ENCODE measurements at regions not wholly inside any gene's neighbourhood (a gene's known extent, or its start where the extent isn't known, plus 50 kb on each side); places are given as distances from the start of the nearest gene placed in this dataset.

DNA sequence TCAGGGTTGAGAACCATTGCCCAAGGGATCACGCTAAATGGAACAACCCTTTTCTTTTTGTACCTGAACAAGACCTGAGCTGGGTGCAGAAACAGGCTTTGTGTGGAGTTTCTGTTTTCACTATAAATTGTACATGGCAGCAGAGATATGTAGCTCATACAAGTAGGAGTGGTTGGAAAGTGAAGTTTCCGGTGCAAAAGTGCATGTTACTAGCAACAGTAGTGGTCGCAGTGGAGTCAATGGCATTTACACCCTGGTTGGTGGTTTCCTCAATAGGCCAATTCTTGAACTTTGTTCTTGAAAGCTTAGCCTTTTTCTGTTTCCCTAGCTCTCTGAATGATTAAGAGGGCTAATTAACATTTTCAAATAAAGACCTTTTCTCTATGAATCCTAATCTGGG is 170.7 kb downstream of the NEBL start:
- no peak for DNase-seq

DNA sequence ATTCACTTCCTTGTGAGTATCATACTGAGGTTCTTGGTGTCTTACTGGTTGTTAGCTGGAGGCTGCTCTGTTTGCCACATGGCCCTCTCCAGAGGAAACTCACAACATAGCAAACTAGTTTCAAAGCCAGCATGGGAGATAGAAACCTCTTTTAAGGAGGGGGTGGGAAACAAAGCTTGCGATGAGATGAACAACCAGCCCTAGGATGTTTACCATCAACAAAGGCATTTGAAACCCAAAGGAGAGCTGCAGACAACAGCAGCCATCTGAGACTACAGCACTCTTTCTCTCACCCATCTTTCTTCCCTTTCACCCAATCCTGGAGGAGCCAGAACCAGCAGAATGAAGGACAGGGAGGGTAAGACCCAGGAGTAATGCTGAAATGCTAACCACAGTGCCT is 182.1 kb downstream of the NEBL start:
- no peak for DNase-seq

DNA sequence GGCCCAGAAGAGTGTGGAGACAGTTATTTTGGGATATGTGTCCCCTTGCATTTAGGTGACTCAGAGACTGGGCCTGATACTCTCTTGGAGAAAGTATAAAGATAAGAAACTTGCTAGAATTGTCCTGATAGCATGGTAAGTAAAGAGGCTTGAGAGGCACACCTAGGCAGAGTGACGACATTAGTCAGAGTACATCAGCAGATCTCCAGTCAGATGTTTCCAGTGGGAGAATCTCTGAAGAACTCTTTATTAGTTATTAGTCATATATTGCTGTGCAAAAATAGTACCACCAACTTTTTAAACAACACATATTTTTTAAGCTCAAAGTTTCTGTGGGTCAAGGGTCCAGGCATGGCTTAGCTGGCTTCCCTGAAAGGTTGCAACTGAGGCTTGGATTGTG is 182.6 kb downstream of the NEBL start:
- no peak for DNase-seq

DNA sequence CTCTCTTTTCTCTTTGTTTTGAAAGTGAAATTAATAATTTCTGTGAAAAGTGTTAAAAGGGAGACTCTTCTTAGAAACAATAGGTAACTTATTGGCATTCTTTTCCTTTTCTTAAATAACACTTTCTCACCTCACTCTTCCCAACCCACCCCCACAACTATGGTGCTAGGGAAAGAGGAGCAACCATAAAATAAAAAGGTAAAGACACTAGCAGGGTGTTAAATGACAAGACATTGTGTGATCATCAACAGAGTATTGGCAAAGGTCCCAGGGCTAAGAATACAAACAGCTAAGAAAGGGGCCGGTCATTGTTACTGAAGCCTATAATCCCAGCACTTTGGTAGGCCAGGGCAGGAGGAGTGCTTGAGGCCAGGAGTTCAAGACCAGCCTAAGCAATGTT is 183.7 kb downstream of the NEBL start:
- no peak for DNase-seq

DNA sequence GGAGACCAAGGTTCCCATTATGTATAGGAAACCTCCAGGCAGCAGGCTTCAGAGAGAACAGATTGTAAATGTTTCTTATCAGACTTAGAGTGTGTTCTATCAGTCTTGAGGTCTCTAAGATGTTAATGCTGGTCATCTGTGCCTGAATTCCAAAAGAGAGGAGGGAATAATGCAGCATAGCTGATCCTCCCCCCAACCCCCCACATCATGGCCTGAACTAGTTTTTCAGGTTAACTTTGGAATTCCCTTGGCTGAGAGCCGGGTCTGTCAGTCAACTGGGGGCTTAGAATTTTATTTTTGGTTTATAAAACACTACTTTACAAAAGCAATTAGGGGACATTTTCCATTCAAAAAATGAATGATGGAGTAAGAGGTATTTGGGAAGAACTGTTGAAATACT is 184.3 kb downstream of the NEBL start:
- DNase-seq: no peak

DNA sequence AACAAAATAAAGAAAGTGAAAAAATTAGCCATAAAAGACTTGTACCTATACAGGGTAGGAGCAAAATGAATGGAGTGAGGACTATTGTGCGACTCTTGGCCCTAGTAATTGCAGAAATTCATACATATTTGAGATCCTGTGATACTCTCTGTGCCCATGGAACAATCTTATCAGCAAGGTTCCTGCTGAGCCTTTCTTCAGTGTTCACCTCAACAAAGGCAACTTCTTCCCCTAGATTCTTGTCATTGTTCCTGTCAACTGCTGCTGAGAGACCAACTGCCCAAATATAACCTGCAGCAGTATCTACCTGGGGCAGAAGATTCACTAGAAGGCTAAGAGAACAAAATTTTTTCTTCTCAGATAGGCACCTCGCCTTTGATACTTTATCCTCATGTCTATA is 187.4 kb downstream of the NEBL start:
- DNase-seq: no peak

DNA sequence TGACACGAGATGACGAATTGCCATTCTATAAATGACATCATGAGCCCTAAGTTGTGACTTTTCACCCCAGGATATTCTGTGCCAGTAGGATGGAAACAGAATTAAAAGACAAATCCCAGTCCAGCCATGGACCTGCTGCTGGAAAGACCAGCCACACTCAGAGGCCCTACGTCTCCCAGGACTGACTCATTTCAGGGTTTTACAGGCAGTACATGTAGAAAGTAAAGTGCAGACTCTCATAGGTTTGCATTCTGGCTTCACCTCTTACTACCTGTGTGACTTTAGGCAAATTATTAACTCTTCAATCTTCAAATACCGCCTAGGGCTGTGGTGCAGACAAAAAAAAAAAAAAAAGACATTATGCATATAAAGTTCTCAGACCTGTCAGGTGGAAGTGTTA is 188.8 kb downstream of the NEBL start:
- no peak for DNase-seq

DNA sequence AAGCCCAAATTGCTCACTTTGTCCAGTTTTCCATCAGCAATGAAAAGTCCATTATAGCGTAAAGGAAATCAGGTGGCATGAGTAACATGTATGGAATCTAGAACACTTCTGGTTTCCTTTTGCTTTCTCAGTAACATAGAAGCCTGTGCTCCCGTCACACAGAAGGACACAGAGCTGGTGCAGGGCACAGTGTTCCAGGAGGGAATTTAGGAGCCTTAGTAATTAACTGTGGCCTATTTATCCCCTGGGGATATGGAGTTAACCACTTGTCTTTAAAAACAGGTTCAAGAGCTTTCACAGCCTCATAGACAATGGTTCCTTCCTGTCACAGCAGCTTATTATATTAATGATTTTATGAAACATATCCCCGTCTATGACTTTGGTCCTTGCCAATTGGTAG is 189.9 kb downstream of the NEBL start:
- DNase-seq: no peak

DNA sequence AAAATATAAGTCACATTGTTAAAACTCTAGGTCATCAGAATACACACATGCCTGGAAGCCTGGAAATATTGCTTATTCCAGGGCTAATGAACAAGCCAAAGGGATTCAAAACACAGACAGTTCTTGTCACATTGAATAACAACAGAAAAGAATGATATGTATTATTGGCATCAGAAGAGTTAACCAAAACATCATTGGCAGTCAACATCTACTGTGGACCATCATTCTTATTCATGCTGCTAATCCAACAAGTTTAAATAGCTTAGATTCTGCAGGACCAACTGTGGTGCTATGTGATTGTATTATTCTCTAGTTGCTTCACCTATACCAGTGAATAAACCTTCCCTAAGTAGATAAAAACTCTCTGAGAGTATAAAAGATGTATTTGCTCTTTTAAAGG is 198.3 kb downstream of the NEBL start:
- DNase-seq: no peak

DNA sequence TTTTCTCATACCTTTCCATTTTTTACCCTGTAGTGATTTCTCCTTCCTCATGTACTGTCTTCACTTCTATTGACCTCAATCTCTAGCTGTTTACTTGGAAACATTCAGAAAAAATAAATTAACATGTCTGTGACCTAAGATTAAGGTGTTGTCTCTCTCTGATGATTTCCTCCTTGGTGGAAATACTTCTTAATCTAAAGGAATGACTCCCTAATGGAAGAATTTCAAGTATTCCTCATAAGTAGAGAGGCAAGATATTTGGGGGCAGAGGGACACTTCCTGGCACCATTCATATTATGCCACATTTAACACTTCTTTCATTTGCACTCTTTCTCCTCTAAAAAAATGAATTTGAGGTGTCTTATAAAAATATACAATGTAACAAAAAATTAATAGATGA is 202.8 kb downstream of the NEBL start:
- DNase-seq: no peak

DNA sequence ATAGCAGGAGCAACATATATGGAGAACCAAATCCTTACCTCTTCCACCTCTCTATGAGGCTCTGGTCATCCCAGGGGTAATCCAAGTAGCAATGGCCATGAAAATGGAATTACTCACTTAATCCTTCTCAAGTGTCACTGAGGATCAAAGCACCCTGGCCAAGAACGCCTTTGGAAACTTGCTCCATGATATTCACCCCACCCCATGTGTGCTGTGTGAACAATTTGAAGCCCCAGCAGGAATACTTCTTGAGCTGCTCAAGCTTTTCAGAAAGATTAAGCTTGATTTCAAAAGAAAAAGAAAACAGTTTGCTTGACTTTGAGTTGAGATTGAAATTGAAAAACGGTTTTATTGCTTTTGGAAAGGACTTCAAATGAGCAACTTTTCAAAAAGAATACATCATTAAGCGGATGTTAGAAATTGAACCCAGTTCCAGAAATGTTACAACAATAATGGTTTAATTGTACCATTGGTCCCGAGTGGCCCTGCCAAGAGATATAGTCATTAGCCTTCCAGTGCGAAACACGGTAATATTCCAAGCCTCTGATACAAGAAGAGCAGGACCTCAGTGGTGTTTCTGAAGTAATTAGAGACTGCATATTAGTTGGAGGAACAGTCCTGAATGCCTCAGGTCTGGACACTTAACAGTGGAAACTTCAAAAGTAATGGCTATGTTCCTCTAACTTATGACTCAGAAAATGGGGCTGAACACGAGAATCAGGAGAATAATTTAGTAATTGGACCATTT is 208.1 kb downstream of the NEBL start:
- no peak for DNase-seq

DNA sequence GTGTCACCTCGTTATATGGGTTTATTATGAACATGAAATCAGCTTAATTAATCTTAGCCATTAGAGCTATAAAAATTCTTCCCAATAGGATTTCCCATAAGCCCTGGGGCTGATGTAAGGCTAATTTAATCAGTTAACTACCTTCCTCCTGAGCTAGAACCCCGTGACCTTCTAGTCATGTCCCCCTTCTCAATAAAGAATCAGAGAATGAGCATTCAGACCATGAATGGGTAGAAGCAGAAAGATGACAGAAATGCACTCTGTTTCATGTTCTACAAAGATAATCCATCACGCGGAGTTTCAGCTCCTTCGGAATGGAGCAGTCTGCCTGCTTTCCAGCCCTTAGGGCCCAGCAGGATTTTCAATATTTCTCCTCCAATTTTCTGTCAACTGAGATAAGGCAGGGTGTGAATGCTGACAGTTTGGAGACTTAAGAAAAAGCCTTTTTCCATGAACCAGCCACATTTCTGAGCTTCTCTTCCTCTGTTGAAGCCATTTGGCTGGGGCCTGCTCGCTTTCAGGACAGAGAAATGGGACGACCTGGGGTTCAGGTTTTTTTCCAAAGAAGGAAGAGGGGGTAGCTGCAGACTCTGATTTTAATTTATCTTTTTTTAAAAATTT is 211.0 kb downstream of the NEBL start:
- no peak for DNase-seq

DNA sequence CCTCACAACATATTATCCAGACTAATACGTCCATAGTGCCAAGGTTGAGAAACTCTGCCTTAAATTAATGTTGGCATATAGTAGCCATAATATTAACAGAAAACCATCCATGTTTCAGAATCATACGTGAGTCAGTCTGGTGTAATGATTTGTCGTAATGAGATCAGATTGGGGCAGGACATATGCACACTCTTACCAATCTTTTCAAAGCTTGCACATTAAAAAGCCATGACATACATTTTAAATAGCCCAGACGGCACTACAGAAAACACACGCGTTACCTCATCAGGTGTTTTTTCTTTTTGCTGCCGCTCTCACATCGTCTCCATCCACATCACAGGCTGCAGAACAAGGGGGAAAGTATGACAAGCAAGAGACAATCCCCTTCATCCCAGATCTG is 211.6 kb downstream of the NEBL start:
- no peak for DNase-seq

DNA sequence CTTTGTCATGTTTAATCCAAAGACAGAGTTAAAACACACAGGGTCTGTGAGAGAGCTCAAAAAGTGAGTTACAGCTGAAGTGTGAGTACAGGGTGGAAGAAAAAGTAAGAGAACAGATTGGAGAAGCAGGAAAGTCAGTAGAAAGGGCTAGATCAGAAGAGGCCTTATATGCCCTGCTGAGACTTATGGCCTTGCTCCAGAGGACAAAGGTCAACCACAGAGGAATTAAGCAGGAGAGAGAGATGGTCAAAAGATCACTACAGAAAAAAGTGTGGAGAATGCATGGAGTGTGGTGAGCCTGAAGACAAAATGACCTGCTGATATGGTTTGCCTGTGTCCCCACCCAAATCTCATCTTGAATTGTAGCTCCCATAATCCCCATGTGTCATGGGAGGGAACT is 213.8 kb downstream of the NEBL start:
- DNase-seq: no peak

DNA sequence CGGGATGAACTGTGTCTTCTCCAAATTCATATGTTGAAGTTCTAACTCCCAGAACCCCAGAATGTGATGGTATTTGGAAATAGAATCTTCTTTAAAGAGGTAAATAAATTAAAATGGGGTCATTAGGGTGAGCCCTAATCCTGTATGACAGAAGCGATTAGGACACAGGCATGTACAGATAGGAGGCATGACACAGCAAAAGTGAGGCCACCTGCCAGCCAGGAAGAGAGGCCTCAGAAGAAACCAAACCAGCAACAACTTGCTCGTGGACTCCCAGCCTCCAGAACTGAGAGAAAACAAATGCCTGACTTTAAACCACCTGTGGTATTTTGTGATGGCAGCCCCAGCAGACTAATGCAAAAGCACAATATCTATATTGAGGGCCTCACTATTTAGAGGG is 214.3 kb downstream of the NEBL start:
- no peak for DNase-seq

DNA sequence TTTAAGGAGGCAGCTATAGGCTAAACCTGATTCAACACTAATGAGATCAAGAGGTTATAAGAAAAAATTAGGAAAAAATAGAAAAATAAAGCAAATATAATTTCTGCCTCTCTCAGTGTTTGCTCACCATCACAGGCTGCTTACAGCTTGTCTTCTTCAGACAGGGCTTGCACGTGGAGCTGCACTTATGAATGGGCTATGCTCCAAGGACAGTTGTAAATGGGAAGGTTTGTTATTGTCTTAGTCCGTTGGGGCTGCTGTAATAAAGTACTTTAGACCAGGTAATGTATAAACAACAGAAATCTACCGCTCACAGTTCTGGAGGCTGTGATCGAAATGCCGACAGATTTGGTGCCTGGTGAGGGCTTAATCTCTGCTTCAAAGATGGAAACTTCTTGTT is 219.8 kb downstream of the NEBL start:
- DNase-seq: no peak

DNA sequence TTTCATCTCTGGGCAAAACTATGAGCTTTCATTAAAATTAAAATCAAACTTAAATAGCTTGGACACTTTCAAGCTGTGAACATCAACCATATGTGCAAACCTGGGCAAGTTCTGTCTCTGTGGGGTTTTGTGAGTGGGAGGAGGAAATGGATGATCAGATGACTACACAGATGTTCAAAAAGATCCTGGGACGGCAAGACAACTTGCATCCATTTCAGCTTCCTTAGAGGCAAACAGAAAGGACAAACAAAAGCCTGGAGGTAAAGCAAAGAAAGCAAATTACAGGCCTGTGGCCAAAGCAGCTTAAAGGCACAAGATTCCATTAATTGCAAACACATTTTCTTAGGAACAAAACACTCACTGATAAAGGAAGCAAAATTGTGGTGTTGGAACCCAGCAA is 222.2 kb downstream of the NEBL start:
- DNase-seq: no peak

DNA sequence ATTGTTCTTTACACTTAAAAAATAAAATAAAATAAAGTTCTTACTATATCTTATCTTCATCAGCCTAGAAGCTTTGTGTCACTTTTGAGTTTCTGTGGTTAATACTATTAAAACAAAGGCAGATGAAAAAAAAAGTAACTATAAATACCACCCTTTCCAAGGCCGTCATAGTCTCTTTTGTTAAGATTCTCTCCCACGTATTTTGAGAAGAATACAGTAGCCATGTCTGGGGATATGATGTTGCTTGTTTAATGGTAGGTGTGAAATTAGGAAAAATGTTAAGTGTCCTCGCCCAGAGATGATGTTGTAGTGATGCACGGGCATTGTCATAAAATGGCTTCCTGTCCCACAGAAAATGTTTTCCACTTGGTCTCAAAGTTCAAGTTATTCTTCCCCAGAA is 223.9 kb downstream of the NEBL start:
- DNase-seq: no peak

DNA sequence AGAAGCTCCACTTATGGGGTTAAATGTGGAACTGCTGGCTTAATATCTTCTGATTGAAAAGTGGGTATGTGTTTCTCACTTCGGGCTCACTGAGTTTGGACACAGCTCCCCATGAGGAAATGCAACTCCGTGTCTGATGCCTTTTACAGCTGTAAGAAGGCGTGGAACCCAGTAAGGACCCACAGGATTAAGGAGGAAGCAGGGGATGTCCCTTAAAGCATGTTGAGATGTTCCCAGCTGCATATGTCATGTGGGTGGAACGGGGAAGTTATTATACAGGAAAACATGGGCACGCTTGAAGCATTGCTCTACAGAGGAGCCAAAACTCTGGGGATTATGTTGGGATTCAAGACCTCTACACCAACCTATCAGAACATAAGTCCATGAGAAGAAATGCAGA is 224.4 kb downstream of the NEBL start:
- peak; percentile 8 for DNase-seq

DNA sequence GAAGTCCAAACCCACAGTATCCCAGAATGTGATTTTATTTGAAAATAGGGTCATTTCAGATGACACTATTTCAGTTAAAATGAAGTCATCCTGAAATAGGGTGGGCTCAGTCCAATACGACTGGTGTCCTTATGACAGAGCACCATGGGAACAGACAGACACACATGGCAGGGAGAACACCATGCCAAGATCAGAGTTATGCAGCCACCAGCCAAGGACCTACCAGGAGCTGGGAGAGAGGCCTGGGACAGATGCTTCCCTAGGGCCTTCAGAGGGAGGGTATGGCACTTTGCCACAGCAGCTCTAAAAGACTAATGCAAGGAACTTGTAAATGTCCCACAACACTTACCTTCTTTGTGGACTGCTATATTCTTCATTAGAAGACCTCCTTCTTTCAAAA is 226.5 kb downstream of the NEBL start:
- no peak for DNase-seq

DNA sequence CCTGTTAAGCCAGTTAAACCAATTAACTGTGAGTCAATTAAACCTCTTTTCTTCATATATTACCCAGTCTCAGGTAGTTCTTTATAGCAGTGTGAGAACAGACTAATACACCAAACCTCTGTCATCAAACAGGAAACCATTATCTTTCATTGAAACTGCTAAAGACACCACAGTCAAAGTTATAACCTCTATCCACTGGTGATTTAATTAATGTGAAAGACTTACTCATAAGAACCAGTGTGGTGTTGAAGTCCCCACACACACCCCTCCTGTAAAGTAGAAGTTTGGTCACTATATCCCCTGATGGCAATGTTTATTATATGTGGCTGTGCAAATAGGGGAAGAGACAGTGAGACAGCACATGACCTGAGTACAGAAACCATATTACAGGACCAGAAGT is 228.1 kb downstream of the NEBL start:
- DNase-seq: no peak

DNA sequence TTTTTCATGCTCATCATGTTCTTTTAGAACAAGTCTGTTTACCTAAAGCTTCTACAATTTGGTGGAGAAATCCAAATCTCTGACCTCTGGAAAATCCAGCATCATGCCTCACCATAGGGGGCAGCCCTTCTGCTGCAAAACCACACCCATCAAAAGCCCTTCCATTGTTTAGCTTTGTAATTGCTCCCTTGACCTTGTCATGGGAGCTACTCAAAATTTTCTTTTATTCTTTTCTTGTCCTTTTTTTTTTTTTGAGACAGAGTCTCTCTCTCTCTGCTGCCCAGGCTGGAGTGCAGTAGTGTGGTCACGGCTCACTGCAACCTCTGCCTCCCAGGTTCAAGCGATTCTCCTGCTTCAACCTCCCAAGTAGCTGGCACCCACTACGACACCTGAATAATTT is 234.4 kb downstream of the NEBL start:
- DNase-seq: no peak

DNA sequence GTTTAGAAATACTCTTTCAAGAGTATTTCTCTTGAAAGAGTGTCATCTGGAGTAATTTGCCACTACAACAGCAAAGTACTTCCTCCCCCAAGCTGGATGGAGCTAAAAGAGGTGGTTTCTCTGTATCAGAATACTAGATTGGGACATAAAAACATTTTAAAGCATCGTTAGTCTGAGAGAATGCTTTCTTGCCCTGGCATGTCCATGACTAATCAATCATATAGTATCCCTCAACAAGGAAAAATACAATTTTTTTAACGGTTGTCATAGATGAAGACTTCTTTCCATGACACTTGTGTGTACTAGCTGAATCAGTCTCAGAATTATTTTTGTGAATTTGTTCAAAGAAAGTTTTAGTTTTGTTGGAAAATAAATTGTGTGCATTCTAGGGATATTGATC is 237.9 kb downstream of the NEBL start:
- no peak for DNase-seq

DNA sequence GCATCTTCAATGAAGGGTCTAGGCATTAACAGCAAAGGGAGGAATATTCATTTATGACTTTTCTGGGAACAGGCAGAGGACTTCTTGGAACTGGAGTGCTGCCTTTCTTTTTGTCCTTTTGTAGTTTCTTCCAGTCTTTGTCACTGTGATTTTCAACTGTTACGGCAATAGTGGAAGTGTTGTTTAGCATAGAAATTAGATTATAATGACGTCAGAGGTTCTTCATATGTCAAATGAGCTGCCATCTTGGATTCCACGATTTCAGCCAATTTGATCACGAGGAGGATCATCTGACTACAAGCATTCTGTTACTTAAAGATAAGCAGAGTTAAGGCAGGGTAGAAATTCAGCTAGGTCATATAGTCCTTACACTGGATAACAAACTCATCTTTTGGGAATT is 239.0 kb downstream of the NEBL start:
- no peak for DNase-seq

DNA sequence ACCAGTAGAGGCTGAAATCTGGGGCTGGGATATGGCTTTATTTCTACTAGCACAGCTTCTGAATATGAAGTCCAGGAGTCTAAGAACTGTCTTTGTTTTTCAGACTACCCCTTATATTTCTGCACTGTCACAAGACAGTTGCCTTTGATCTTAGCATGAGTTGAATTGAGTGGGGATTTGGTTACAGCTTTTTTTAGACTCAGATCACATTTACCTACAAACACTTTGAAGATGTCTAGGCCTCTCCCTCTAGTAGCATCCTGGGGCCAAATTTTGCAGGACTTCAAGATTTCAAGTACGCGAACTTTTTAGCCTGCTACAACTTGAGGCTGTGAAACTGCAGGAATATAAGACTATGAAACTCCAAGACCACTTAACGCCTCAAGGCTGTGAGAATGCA is 240.2 kb downstream of the NEBL start:
- DNase-seq: no peak
